T-helper 17 cell (primary cell): ENCODE measurements at regions not wholly inside any gene's neighbourhood (a gene's known extent, or its start where the extent isn't known, plus 50 kb on each side); places are given as distances from the start of the nearest gene placed in this dataset.
"Not testable (repeated sequence)": the region's sequence is repeated elsewhere in the genome, so short reads cannot be mapped to it uniquely, and the experiment has no call there.

ENCODE experiments used
- ATAC-seq: fragments of 150-1000 bp; cut with Tn5 transposase; 2 replicates; pipeline ENCODE4 v1.10.0; 2021; ENCODE audit warnings: mild to moderate bottlenecking, moderate library complexity
- DNase-seq, 3 donors: peaks; one replicate each; pipeline versions ENCODE4 v3.0.0 to v3.0.0-alpha.2; 2020 to 2021
- H3K9me3 ChIP-seq: one replicate; pipeline ENCODE4 v1.7.0; 2013; ENCODE audit warnings: low read length, mild to moderate bottlenecking; ENCODE audit not compliant: control insufficient read depth, poor library complexity, severe bottlenecking
- H3K27ac Mint-ChIP-seq: one replicate; pipeline ENCODE4 v1.8.0; 2022; ENCODE audit warnings: mild to moderate bottlenecking, moderate library complexity, mixed read lengths
- H3K27me3 Mint-ChIP-seq: one replicate; pipeline ENCODE4 v1.8.0; 2022; ENCODE audit warnings: mixed read lengths
- H3K36me3 Mint-ChIP-seq: one replicate; pipeline ENCODE4 v1.8.0; 2022; ENCODE audit warnings: low read depth, mixed read lengths
- H3K4me1 Mint-ChIP-seq: one replicate; pipeline ENCODE4 v1.8.0; 2022; ENCODE audit warnings: mild to moderate bottlenecking, mixed read lengths
- H3K4me3 Mint-ChIP-seq: one replicate; pipeline ENCODE4 v1.8.0; 2022; ENCODE audit warnings: mild to moderate bottlenecking, moderate library complexity, mixed read lengths

- Mint-ChIP-seq H3K4me1 (no peaks in the 10 kb centered on the region), H3K4me3 (no peak overlapping the region), H3K36me3 (no peaks in the 10 kb centered on the region), H3K27me3 (no peaks in the 10 kb centered on the region), H3K27ac (no peak overlapping the region)
- no peaks in the 10 kb centered on the region for H3K9me3 ChIP-seq
- ATAC-seq (no peak), DNase-seq (no peak)
These were observed 84.6 kb upstream of the GUCY1A1 start for GRCh38 chr4:155582041-155582440.

GRCh38 chr4:155578726-155579370 is 87.8 kb upstream of the GUCY1A1 start:
- H3K4me1 Mint-ChIP-seq: no peaks in the 10 kb centered on the region
- H3K27me3 Mint-ChIP-seq: no peaks in the 10 kb centered on the region
- no peaks in the 10 kb centered on the region for H3K9me3 ChIP-seq
- H3K36me3 Mint-ChIP-seq: no peaks in the 10 kb centered on the region
- DNase-seq: no peak
- H3K27ac Mint-ChIP-seq: no peak overlapping the region
- H3K4me3 Mint-ChIP-seq: no peak overlapping the region
- ATAC-seq: no peak

GRCh38 chr4:155578219-155578618 is 88.4 kb upstream of the GUCY1A1 start:
- Mint-ChIP-seq H3K36me3 (no peaks in the 10 kb centered on the region), H3K4me1 (no peaks in the 10 kb centered on the region), H3K27me3 (no peaks in the 10 kb centered on the region), H3K4me3 (no peak overlapping the region), H3K27ac (no peak overlapping the region)
- no peak for DNase-seq
- no peaks in the 10 kb centered on the region for H3K9me3 ChIP-seq
- ATAC-seq: no peak

GRCh38 chr4:155574329-155574728 is 92.3 kb upstream of the GUCY1A1 start:
- DNase-seq, H3K4me3 Mint-ChIP-seq, H3K36me3 Mint-ChIP-seq, H3K27ac Mint-ChIP-seq, H3K4me1 Mint-ChIP-seq, H3K27me3 Mint-ChIP-seq, ATAC-seq, H3K9me3 ChIP-seq: not testable (repeated sequence)

GRCh38 chr4:155573126-155573525 is 93.5 kb upstream of the GUCY1A1 start:
- Mint-ChIP-seq H3K4me1 (no peaks in the 10 kb centered on the region), H3K4me3 (no peak overlapping the region), H3K27me3 (peaks cover 5% of the 10 kb centered on the region), H3K36me3 (peaks cover 2% of the 10 kb centered on the region), H3K27ac (no peak overlapping the region)
- DNase-seq (no peak), ATAC-seq (no peak)
- no peaks in the 10 kb centered on the region for H3K9me3 ChIP-seq

- H3K36me3 Mint-ChIP-seq: peaks cover 2% of the 10 kb centered on the region
- ATAC-seq: no peak
- H3K9me3 ChIP-seq: no peaks in the 10 kb centered on the region
- H3K4me1 Mint-ChIP-seq: no peaks in the 10 kb centered on the region
- no peak for DNase-seq
- H3K4me3 Mint-ChIP-seq: no peak overlapping the region
- no peak overlapping the region for H3K27ac Mint-ChIP-seq
- peaks cover 5% of the 10 kb centered on the region for H3K27me3 Mint-ChIP-seq
These were observed 94.4 kb upstream of the GUCY1A1 start for GRCh38 chr4:155572106-155572703.

GRCh38 chr4:155571184-155571944 is 95.3 kb upstream of the GUCY1A1 start:
- Mint-ChIP-seq H3K27ac (no peak overlapping the region), H3K4me3 (no peak overlapping the region), H3K4me1 (no peaks in the 10 kb centered on the region), H3K36me3 (peaks cover 2% of the 10 kb centered on the region), H3K27me3 (peaks cover 5% of the 10 kb centered on the region)
- ATAC-seq (no peak), DNase-seq (no peak)
- no peaks in the 10 kb centered on the region for H3K9me3 ChIP-seq

GRCh38 chr4:155570661-155571060 is 96.0 kb upstream of the GUCY1A1 start:
- Mint-ChIP-seq H3K27me3 (peaks cover 5% of the 10 kb centered on the region), H3K27ac (no peak overlapping the region), H3K4me3 (no peak overlapping the region), H3K4me1 (no peaks in the 10 kb centered on the region), H3K36me3 (peaks cover 2% of the 10 kb centered on the region)
- no peak for DNase-seq
- ATAC-seq: no peak
- no peaks in the 10 kb centered on the region for H3K9me3 ChIP-seq

GRCh38 chr4:155569960-155570515 is 96.6 kb upstream of the GUCY1A1 start:
- DNase-seq (no peak), ATAC-seq (no peak)
- H3K27ac Mint-ChIP-seq: no peak overlapping the region
- H3K9me3 ChIP-seq: no peaks in the 10 kb centered on the region
- no peaks in the 10 kb centered on the region for H3K4me1 Mint-ChIP-seq
- peaks cover 5% of the 10 kb centered on the region for H3K27me3 Mint-ChIP-seq
- peaks cover 2% of the 10 kb centered on the region for H3K36me3 Mint-ChIP-seq
- H3K4me3 Mint-ChIP-seq: no peak overlapping the region

GRCh38 chr4:155569471-155569870 is 97.2 kb upstream of the GUCY1A1 start:
- ATAC-seq (no peak), DNase-seq (no peak)
- no peaks in the 10 kb centered on the region for H3K4me1 Mint-ChIP-seq
- peaks cover 5% of the 10 kb centered on the region for H3K27me3 Mint-ChIP-seq
- no peak overlapping the region for H3K27ac Mint-ChIP-seq
- no peak overlapping the region for H3K4me3 Mint-ChIP-seq
- H3K9me3 ChIP-seq: no peaks in the 10 kb centered on the region
- H3K36me3 Mint-ChIP-seq: peaks cover 2% of the 10 kb centered on the region

- no peaks in the 10 kb centered on the region for H3K9me3 ChIP-seq
- ATAC-seq (no peak), DNase-seq (no peak)
- Mint-ChIP-seq H3K4me1 (no peaks in the 10 kb centered on the region), H3K4me3 (no peak overlapping the region), H3K27ac (no peak overlapping the region), H3K36me3 (peaks cover 2% of the 10 kb centered on the region), H3K27me3 (peaks cover 5% of the 10 kb centered on the region)
These were observed 97.9 kb upstream of the GUCY1A1 start for GRCh38 chr4:155568641-155569220.

GRCh38 chr4:155566354-155566753 is 100.3 kb upstream of the GUCY1A1 start:
- DNase-seq (no peak), ATAC-seq (no peak)
- H3K36me3 Mint-ChIP-seq: no peaks in the 10 kb centered on the region
- no peak overlapping the region for H3K27ac Mint-ChIP-seq
- no peak overlapping the region for H3K4me3 Mint-ChIP-seq
- peaks cover 5% of the 10 kb centered on the region for H3K27me3 Mint-ChIP-seq
- H3K4me1 Mint-ChIP-seq: no peaks in the 10 kb centered on the region
- no peaks in the 10 kb centered on the region for H3K9me3 ChIP-seq

- H3K9me3 ChIP-seq: no peaks in the 10 kb centered on the region
- H3K4me1 Mint-ChIP-seq: no peaks in the 10 kb centered on the region
- ATAC-seq (no peak), DNase-seq (no peak)
- H3K27me3 Mint-ChIP-seq: peaks cover 5% of the 10 kb centered on the region
- no peak overlapping the region for H3K27ac Mint-ChIP-seq
- no peaks in the 10 kb centered on the region for H3K36me3 Mint-ChIP-seq
- no peak overlapping the region for H3K4me3 Mint-ChIP-seq
These were observed 100.9 kb upstream of the GUCY1A1 start for GRCh38 chr4:155565776-155566175.
